HAP-1 (cell line): ENCODE measurements at regions not wholly inside any gene's neighbourhood (a gene's known extent, or its start where the extent isn't known, plus 50 kb on each side); places are given as distances from the start of the nearest gene placed in this dataset.
A peak's percentile ranks its signal among the peaks of the same experiment; 100 is the strongest.

Source experiments
- DNase-seq, 2 experiments: peaks; one replicate each; pipeline ENCODE4 v3.0.0-alpha.2; 2016 to 2020; ENCODE audit warnings: low spot score in 2 of 2
- H3K27me3 ChIP-seq: fragments of 250-450 bp; sonication (Bioruptor Pico); 2 replicates; pipeline ENCODE4 v1.5.1; 2020; ENCODE audit warnings: low read depth, mild to moderate bottlenecking, moderate library complexity
- H3K36me3 ChIP-seq: fragments of 250-450 bp; sonication (Bioruptor Pico); replicated peaks from 2 replicates; pipeline ENCODE4 v1.5.1; 2020; ENCODE audit warnings: mild to moderate bottlenecking
- H3K4me1 ChIP-seq: fragments of 250-450 bp; sonication (Bioruptor Pico); 2 replicates; pipeline ENCODE4 v1.5.1; 2020; ENCODE audit warnings: mild to moderate bottlenecking
- H3K4me3 ChIP-seq: fragments of 250-450 bp; sonication (Bioruptor Pico); 2 replicates; pipeline ENCODE4 v1.5.1; 2020; ENCODE audit warnings: mild to moderate bottlenecking, moderate library complexity
- H3K9me3 ChIP-seq: fragments of 250-450 bp; sonication (Bioruptor Pico); 2 replicates; pipeline ENCODE4 v1.5.1; 2020; ENCODE audit warnings: mild to moderate bottlenecking, moderate library complexity
- in situ Hi-C: fragments of 300-500 bp; cut with MboI; formaldehyde crosslinking; loops from 3 replicates; pipeline ENCODE4 v1.14.3; 2020; ENCODE audit warnings: low sequenced_read_pairs, inconsistent platforms, mixed read lengths

GRCh38 chr14:97296176-97296575 is 499.0 kb downstream of the VRK1 start:
- no peaks in the 10 kb centered on the region for H3K9me3 ChIP-seq
- H3K4me1 ChIP-seq: no peaks in the 10 kb centered on the region
- H3K27me3 ChIP-seq: peaks cover 23% of the 10 kb centered on the region
- H3K4me3 ChIP-seq: no peak overlapping the region
- no peaks in the 10 kb centered on the region for H3K36me3 ChIP-seq
- no peak for DNase-seq
- in situ Hi-C loops: no loop called here

GRCh38 chr14:97297100-97297499 is 499.9 kb downstream of the VRK1 start:
- DNase-seq: peak in 1 of 2 experiments; percentile 5
- Histone ChIP-seq H3K4me3 (no peak overlapping the region), H3K27me3 (peaks cover 23% of the 10 kb centered on the region), H3K4me1 (no peaks in the 10 kb centered on the region), H3K36me3 (no peaks in the 10 kb centered on the region), H3K9me3 (no peaks in the 10 kb centered on the region)
- in situ Hi-C loops: no loop called here

GRCh38 chr14:97298331-97298730 is 501.1 kb downstream of the VRK1 start:
- Histone ChIP-seq H3K4me1 (no peaks in the 10 kb centered on the region), H3K9me3 (no peaks in the 10 kb centered on the region), H3K4me3 (no peak overlapping the region), H3K36me3 (no peaks in the 10 kb centered on the region), H3K27me3 (peaks cover 23% of the 10 kb centered on the region)
- in situ Hi-C loops: no loop called here
- DNase-seq: peak in 1 of 2 experiments; percentile 51

GRCh38 chr14:97298736-97299135 is 501.6 kb downstream of the VRK1 start:
- H3K4me1 ChIP-seq: no peaks in the 10 kb centered on the region
- in situ Hi-C loops: no loop called here
- no peaks in the 10 kb centered on the region for H3K36me3 ChIP-seq
- no peaks in the 10 kb centered on the region for H3K9me3 ChIP-seq
- no peak overlapping the region for H3K4me3 ChIP-seq
- no peak for DNase-seq
- H3K27me3 ChIP-seq: peaks cover 23% of the 10 kb centered on the region

GRCh38 chr14:97299661-97300060 is 502.5 kb downstream of the VRK1 start:
- no peak for DNase-seq
- H3K27me3 ChIP-seq: peaks cover 23% of the 10 kb centered on the region
- no peaks in the 10 kb centered on the region for H3K36me3 ChIP-seq
- in situ Hi-C loops: no loop called here
- no peaks in the 10 kb centered on the region for H3K4me1 ChIP-seq
- no peaks in the 10 kb centered on the region for H3K9me3 ChIP-seq
- no peak overlapping the region for H3K4me3 ChIP-seq

GRCh38 chr14:97301931-97302559 is 504.9 kb downstream of the VRK1 start:
- no peaks in the 10 kb centered on the region for H3K4me1 ChIP-seq
- H3K9me3 ChIP-seq: no peaks in the 10 kb centered on the region
- H3K27me3 ChIP-seq: peaks cover 5% of the 10 kb centered on the region
- in situ Hi-C loops: no loop called here
- no peak overlapping the region for H3K4me3 ChIP-seq
- no peak for DNase-seq
- H3K36me3 ChIP-seq: no peaks in the 10 kb centered on the region

- Histone ChIP-seq H3K36me3 (no peaks in the 10 kb centered on the region), H3K27me3 (no peaks in the 10 kb centered on the region), H3K4me1 (no peaks in the 10 kb centered on the region), H3K9me3 (no peaks in the 10 kb centered on the region), H3K4me3 (no peak overlapping the region)
- in situ Hi-C loops: no loop called here
- DNase-seq: no peak
These were observed 509.1 kb downstream of the VRK1 start for GRCh38 chr14:97306133-97306759.

- in situ Hi-C loops: no loop called here
- H3K36me3 ChIP-seq: no peaks in the 10 kb centered on the region
- H3K4me1 ChIP-seq: no peaks in the 10 kb centered on the region
- no peak overlapping the region for H3K4me3 ChIP-seq
- no peak for DNase-seq
- no peaks in the 10 kb centered on the region for H3K9me3 ChIP-seq
- H3K27me3 ChIP-seq: no peaks in the 10 kb centered on the region
These were observed 509.6 kb downstream of the VRK1 start for GRCh38 chr14:97306760-97307246.

GRCh38 chr14:97311411-97311810 is 514.2 kb downstream of the VRK1 start:
- H3K4me1 ChIP-seq: no peaks in the 10 kb centered on the region
- H3K4me3 ChIP-seq: no peak overlapping the region
- no peaks in the 10 kb centered on the region for H3K36me3 ChIP-seq
- in situ Hi-C loops: no loop called here
- no peak for DNase-seq
- H3K9me3 ChIP-seq: no peaks in the 10 kb centered on the region
- H3K27me3 ChIP-seq: no peaks in the 10 kb centered on the region

GRCh38 chr14:97312910-97313309 is 515.7 kb downstream of the VRK1 start:
- no peak for DNase-seq
- no peaks in the 10 kb centered on the region for H3K27me3 ChIP-seq
- in situ Hi-C loops: no loop called here
- H3K36me3 ChIP-seq: no peaks in the 10 kb centered on the region
- no peak overlapping the region for H3K4me3 ChIP-seq
- no peaks in the 10 kb centered on the region for H3K4me1 ChIP-seq
- no peaks in the 10 kb centered on the region for H3K9me3 ChIP-seq

GRCh38 chr14:97315790-97316189 is 518.6 kb downstream of the VRK1 start:
- no peak for DNase-seq
- H3K36me3 ChIP-seq: no peaks in the 10 kb centered on the region
- no peak overlapping the region for H3K4me3 ChIP-seq
- in situ Hi-C loops: no loop called here
- no peaks in the 10 kb centered on the region for H3K9me3 ChIP-seq
- H3K27me3 ChIP-seq: no peaks in the 10 kb centered on the region
- H3K4me1 ChIP-seq: no peaks in the 10 kb centered on the region

GRCh38 chr14:97318380-97318779 is 521.2 kb downstream of the VRK1 start:
- no peak overlapping the region for H3K4me3 ChIP-seq
- DNase-seq: no peak
- in situ Hi-C loops: no loop called here

GRCh38 chr14:97319691-97320090 is 522.5 kb downstream of the VRK1 start:
- no peak for DNase-seq
- no peaks in the 10 kb centered on the region for H3K36me3 ChIP-seq
- no peak overlapping the region for H3K4me3 ChIP-seq
- H3K9me3 ChIP-seq: no peaks in the 10 kb centered on the region
- in situ Hi-C loops: no loop called here
- no peaks in the 10 kb centered on the region for H3K27me3 ChIP-seq
- H3K4me1 ChIP-seq: no peaks in the 10 kb centered on the region

More at GRCh38 chr14:97318380-97318779, 521.2 kb downstream of the VRK1 start:
- Histone ChIP-seq H3K36me3 (no peaks in the 10 kb centered on the region), H3K27me3 (no peaks in the 10 kb centered on the region), H3K9me3 (no peaks in the 10 kb centered on the region), H3K4me1 (no peaks in the 10 kb centered on the region)

- DNase-seq: no peak
- H3K27me3 ChIP-seq: no peaks in the 10 kb centered on the region
- H3K9me3 ChIP-seq: no peaks in the 10 kb centered on the region
- in situ Hi-C loops: no loop called here
- H3K4me1 ChIP-seq: no peaks in the 10 kb centered on the region
- no peak overlapping the region for H3K4me3 ChIP-seq
- H3K36me3 ChIP-seq: no peaks in the 10 kb centered on the region
These were observed 531.6 kb downstream of the VRK1 start for GRCh38 chr14:97328743-97329142.
